HAP-1 (cell line): ENCODE measurements at regions not wholly inside any gene's neighbourhood (a gene's known extent, or its start where the extent isn't known, plus 50 kb on each side); places are given as distances from the start of the nearest gene placed in this dataset.

Source experiments
- DNase-seq, 2 experiments: peaks; one replicate each; pipeline ENCODE4 v3.0.0-alpha.2; 2016 to 2020; ENCODE audit warnings: low spot score in 2 of 2
- H3K27me3 ChIP-seq: fragments of 250-450 bp; sonication (Bioruptor Pico); 2 replicates; pipeline ENCODE4 v1.5.1; 2020; ENCODE audit warnings: low read depth, mild to moderate bottlenecking, moderate library complexity
- H3K36me3 ChIP-seq: fragments of 250-450 bp; sonication (Bioruptor Pico); replicated peaks from 2 replicates; pipeline ENCODE4 v1.5.1; 2020; ENCODE audit warnings: mild to moderate bottlenecking
- H3K4me1 ChIP-seq: fragments of 250-450 bp; sonication (Bioruptor Pico); 2 replicates; pipeline ENCODE4 v1.5.1; 2020; ENCODE audit warnings: mild to moderate bottlenecking
- H3K4me3 ChIP-seq: fragments of 250-450 bp; sonication (Bioruptor Pico); 2 replicates; pipeline ENCODE4 v1.5.1; 2020; ENCODE audit warnings: mild to moderate bottlenecking, moderate library complexity
- H3K9me3 ChIP-seq: fragments of 250-450 bp; sonication (Bioruptor Pico); 2 replicates; pipeline ENCODE4 v1.5.1; 2020; ENCODE audit warnings: mild to moderate bottlenecking, moderate library complexity
- in situ Hi-C: fragments of 300-500 bp; cut with MboI; formaldehyde crosslinking; loops from 3 replicates; pipeline ENCODE4 v1.14.3; 2020; ENCODE audit warnings: low sequenced_read_pairs, inconsistent platforms, mixed read lengths

GRCh38 chr2:23114299-23114698 lies 270.7 kb upstream of the KLHL29 start:
- Histone ChIP-seq H3K36me3 (no peaks in the 10 kb centered on the region), H3K9me3 (no peaks in the 10 kb centered on the region), H3K4me3 (no peak overlapping the region), H3K27me3 (no peaks in the 10 kb centered on the region), H3K4me1 (no peaks in the 10 kb centered on the region)
- DNase-seq: no peak
- in situ Hi-C loops: no loop called here

- H3K4me3 ChIP-seq: no peak overlapping the region
- no peaks in the 10 kb centered on the region for H3K36me3 ChIP-seq
- no peak for DNase-seq
- H3K4me1 ChIP-seq: no peaks in the 10 kb centered on the region
- in situ Hi-C loops: no loop called here
- H3K27me3 ChIP-seq: no peaks in the 10 kb centered on the region
- no peaks in the 10 kb centered on the region for H3K9me3 ChIP-seq
Measured at GRCh38 chr2:23118313-23118712, 266.7 kb upstream of the KLHL29 start.

GRCh38 chr2:23118894-23119293 lies 266.1 kb upstream of the KLHL29 start:
- in situ Hi-C loops: no loop called here
- no peaks in the 10 kb centered on the region for H3K4me1 ChIP-seq
- DNase-seq: no peak

GRCh38 chr2:23120161-23120560 lies 264.8 kb upstream of the KLHL29 start:
- Histone ChIP-seq H3K9me3 (no peaks in the 10 kb centered on the region), H3K4me1 (no peaks in the 10 kb centered on the region), H3K27me3 (no peaks in the 10 kb centered on the region), H3K36me3 (no peaks in the 10 kb centered on the region), H3K4me3 (no peak overlapping the region)
- in situ Hi-C loops: no loop called here
- no peak for DNase-seq

More at GRCh38 chr2:23118894-23119293, 266.1 kb upstream of the KLHL29 start:
- no peak overlapping the region for H3K4me3 ChIP-seq
- no peaks in the 10 kb centered on the region for H3K27me3 ChIP-seq
- no peaks in the 10 kb centered on the region for H3K36me3 ChIP-seq
- H3K9me3 ChIP-seq: no peaks in the 10 kb centered on the region

GRCh38 chr2:23121968-23122648 lies 262.9 kb upstream of the KLHL29 start:
- DNase-seq: no peak
- no peak overlapping the region for H3K4me3 ChIP-seq
- no peaks in the 10 kb centered on the region for H3K36me3 ChIP-seq
- H3K27me3 ChIP-seq: no peaks in the 10 kb centered on the region
- H3K4me1 ChIP-seq: no peaks in the 10 kb centered on the region
- in situ Hi-C loops: no loop called here
- H3K9me3 ChIP-seq: no peaks in the 10 kb centered on the region

DNA sequence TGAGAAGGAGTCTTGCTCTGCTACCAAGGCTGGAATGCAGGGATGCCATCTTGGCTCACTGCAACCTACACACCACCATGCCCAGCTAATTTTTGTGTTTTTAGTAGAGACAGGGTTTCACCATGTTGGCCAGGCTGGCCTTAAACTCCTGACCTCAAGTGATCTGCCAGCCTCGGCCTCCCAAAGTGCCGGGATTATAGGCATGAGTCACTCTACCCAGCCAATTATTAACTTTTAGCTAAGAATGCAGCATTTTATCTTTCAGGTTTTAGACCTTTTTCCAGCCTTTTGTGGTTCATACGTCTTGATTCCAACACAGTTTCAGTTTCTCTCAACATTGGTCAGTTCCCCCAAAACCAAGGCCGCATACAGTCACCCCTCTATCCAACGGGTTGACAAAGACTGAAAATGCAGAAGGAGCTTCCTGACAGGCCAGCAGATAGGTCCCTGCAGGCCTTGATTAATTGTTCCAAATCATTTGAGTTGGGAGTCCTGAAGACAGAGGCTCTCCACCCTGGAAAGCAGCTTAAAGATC lies 262.2 kb upstream of the KLHL29 start:
- in situ Hi-C loops: no loop called here
- H3K27me3 ChIP-seq: no peaks in the 10 kb centered on the region
- H3K36me3 ChIP-seq: no peaks in the 10 kb centered on the region
- H3K9me3 ChIP-seq: no peaks in the 10 kb centered on the region
- H3K4me3 ChIP-seq: no peak overlapping the region
- no peak for DNase-seq
- H3K4me1 ChIP-seq: no peaks in the 10 kb centered on the region

- Histone ChIP-seq H3K36me3 (no peaks in the 10 kb centered on the region), H3K27me3 (no peaks in the 10 kb centered on the region), H3K4me1 (no peaks in the 10 kb centered on the region), H3K4me3 (no peak overlapping the region), H3K9me3 (no peaks in the 10 kb centered on the region)
- in situ Hi-C loops: no loop called here
- no peak for DNase-seq
Measured at GRCh38 chr2:23123686-23124085, 261.3 kb upstream of the KLHL29 start.

DNA sequence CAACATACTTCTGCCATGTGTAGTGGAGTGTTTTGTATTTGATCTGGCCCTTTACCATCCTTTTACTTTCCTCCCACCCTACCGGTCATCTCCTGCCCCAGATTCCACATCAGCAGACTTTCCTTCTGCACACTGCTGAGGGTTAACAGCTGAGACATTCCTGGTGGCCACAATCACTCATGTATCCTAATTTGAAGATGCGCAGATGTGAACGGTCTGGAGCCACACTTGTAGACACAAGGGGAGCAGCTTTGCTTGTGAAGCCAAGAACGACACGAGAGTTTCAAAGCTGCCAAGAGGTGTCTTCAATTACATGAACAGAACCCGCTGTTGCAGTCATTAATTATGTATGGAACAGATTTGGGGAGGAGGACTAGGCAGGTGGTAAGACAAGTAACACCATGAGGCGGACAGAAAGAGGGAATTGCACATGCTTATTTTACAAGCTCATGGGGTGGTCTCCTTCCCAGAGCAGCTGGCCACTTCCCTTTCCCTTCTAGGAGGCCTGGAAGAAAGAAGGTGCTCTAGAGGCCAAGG lies 260.7 kb upstream of the KLHL29 start:
- DNase-seq: no peak
- no peaks in the 10 kb centered on the region for H3K4me1 ChIP-seq
- in situ Hi-C loops: no loop called here
- H3K27me3 ChIP-seq: no peaks in the 10 kb centered on the region
- H3K4me3 ChIP-seq: no peak overlapping the region
- H3K9me3 ChIP-seq: no peaks in the 10 kb centered on the region
- H3K36me3 ChIP-seq: no peaks in the 10 kb centered on the region

GRCh38 chr2:23127465-23127864 lies 257.5 kb upstream of the KLHL29 start:
- H3K9me3 ChIP-seq: no peaks in the 10 kb centered on the region
- no peaks in the 10 kb centered on the region for H3K4me1 ChIP-seq
- in situ Hi-C loops: no loop called here
- H3K36me3 ChIP-seq: no peaks in the 10 kb centered on the region
- DNase-seq: no peak
- no peaks in the 10 kb centered on the region for H3K27me3 ChIP-seq
- no peak overlapping the region for H3K4me3 ChIP-seq

- in situ Hi-C loops: no loop called here
- H3K27me3 ChIP-seq: no peaks in the 10 kb centered on the region
- DNase-seq: no peak
- H3K4me1 ChIP-seq: no peaks in the 10 kb centered on the region
- no peak overlapping the region for H3K4me3 ChIP-seq
- H3K36me3 ChIP-seq: no peaks in the 10 kb centered on the region
- H3K9me3 ChIP-seq: no peaks in the 10 kb centered on the region
Measured at GRCh38 chr2:23128684-23129292, 256.2 kb upstream of the KLHL29 start.

GRCh38 chr2:23131066-23131575 lies 253.9 kb upstream of the KLHL29 start:
- H3K36me3 ChIP-seq: no peaks in the 10 kb centered on the region
- in situ Hi-C loops: no loop called here
- no peak for DNase-seq
- H3K9me3 ChIP-seq: no peaks in the 10 kb centered on the region
- no peak overlapping the region for H3K4me3 ChIP-seq
- no peaks in the 10 kb centered on the region for H3K4me1 ChIP-seq
- no peaks in the 10 kb centered on the region for H3K27me3 ChIP-seq

- Histone ChIP-seq H3K4me3 (no peak overlapping the region), H3K27me3 (no peaks in the 10 kb centered on the region), H3K9me3 (no peaks in the 10 kb centered on the region), H3K4me1 (no peaks in the 10 kb centered on the region), H3K36me3 (no peaks in the 10 kb centered on the region)
- in situ Hi-C loops: no loop called here
- no peak for DNase-seq
Measured at GRCh38 chr2:23132000-23132399, 253.0 kb upstream of the KLHL29 start.

GRCh38 chr2:23132823-23133595 lies 252.0 kb upstream of the KLHL29 start:
- in situ Hi-C loops: no loop called here
- DNase-seq: no peak
- H3K9me3 ChIP-seq: no peaks in the 10 kb centered on the region

GRCh38 chr2:23134726-23135125 lies 250.3 kb upstream of the KLHL29 start:
- DNase-seq: no peak
- H3K36me3 ChIP-seq: no peaks in the 10 kb centered on the region
- in situ Hi-C loops: no loop called here
- no peaks in the 10 kb centered on the region for H3K4me1 ChIP-seq
- H3K9me3 ChIP-seq: no peaks in the 10 kb centered on the region
- H3K27me3 ChIP-seq: no peaks in the 10 kb centered on the region
- H3K4me3 ChIP-seq: no peak overlapping the region

More at GRCh38 chr2:23132823-23133595, 252.0 kb upstream of the KLHL29 start:
- Histone ChIP-seq H3K36me3 (no peaks in the 10 kb centered on the region), H3K4me1 (no peaks in the 10 kb centered on the region), H3K4me3 (no peak overlapping the region), H3K27me3 (no peaks in the 10 kb centered on the region)
